SK-N-SH treated with all-trans-retinoic acid at 6 μM for 48 hours (cell line): ENCODE measurements at regions not wholly inside any gene's neighbourhood (a gene's known extent, or its start where the extent isn't known, plus 50 kb on each side); places are given as distances from the start of the nearest gene placed in this dataset.

Source experiments
- CREB5 ChIP-seq: fragments of 250-450 bp; sonication (Bioruptor Pico); IDR thresholded peaks from 2 replicates; pipeline ENCODE4 v1.5.1; 2020; ENCODE audit warnings: low read depth, mild to moderate bottlenecking, moderate library complexity
- ESRRG ChIP-seq: fragments of 250-450 bp; sonication (Bioruptor Pico); IDR thresholded peaks from 2 replicates; pipeline ENCODE4 v1.6.1; 2021; ENCODE audit warnings: mild to moderate bottlenecking
- ISL1 ChIP-seq: fragments of 250-450 bp; sonication (Bioruptor Pico); IDR thresholded peaks from 2 replicates; pipeline ENCODE4 v2.1.2; 2022; ENCODE audit warnings: mild to moderate bottlenecking, moderate library complexity
- POU6F1 ChIP-seq: fragments of 250-450 bp; sonication (Bioruptor Pico); IDR thresholded peaks from 2 replicates; pipeline ENCODE4 v1.8.0; 2021; ENCODE audit warnings: low read depth, mild to moderate bottlenecking, moderate library complexity, borderline replicate concordance
- TCF4 ChIP-seq: fragments of 250-450 bp; sonication (Bioruptor Pico); IDR thresholded peaks from 2 replicates; pipeline ENCODE4 v1.8.0; 2021; ENCODE audit warnings: mild to moderate bottlenecking, moderate library complexity, borderline replicate concordance
- ZFP30 ChIP-seq: fragments of 450-650 bp; formaldehyde crosslinking; IDR thresholded peaks from 2 replicates; pipeline ENCODE4 v1.5.0; 2022; ENCODE audit warnings: mild to moderate bottlenecking, moderate library complexity

- no peak for TF ChIP-seq POU6F1
- TF ChIP-seq CREB5 (CRISPR knock-in tag), result no peak
- TF ChIP-seq TCF4 (CRISPR knock-in tag), result no peak
- no peak for TF ChIP-seq ISL1 (CRISPR knock-in tag)
- no peak for TF ChIP-seq ESRRG (CRISPR knock-in tag)
- TF ChIP-seq ZFP30 (CRISPR knock-in tag), result no peak
Measured at GRCh38 chr4:151553874-151554273, 144.9 kb downstream of the FHIP1A start.
